ENCODE measurements at regions not wholly inside any gene's neighbourhood (a gene's known extent, or its start where the extent isn't known, plus 50 kb on each side); places are given as distances from the start of the nearest gene placed in this dataset.
"Not testable (repeated sequence)": the region's sequence is repeated elsewhere in the genome, so short reads cannot be mapped to it uniquely, and the experiment has no call there.

- DNase-seq (ENCODE audit: low spot score), result no peak
Measured at GRCh38 chr4:108458681-108459080, 161.7 kb upstream of the RPL34 start.

DNA sequence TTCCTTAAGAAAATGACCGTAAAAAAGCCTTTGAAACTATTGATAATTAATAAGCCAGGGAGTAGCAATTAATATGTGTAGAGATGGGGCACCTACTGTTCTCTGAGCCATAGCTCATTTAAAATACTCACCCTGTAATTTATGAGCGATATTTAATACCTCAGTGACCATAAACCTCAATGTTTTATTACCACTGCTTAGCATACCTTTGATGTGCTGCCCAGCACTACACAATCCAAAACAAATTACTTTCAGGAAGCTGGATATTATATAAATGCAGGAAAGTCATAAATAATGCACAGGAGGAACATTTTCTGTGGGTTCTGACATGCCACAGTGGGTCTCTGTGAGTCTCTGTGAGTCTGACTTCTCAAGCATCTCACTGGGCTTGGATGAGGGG, 166.1 kb upstream of the RPL34 start:
- peak; percentile 83 for DNase-seq (ENCODE audit: low spot score)

- no peak for DNase-seq (ENCODE audit: low spot score)
Measured at GRCh38 chr4:108453366-108453765, 167.0 kb upstream of the RPL34 start.

- DNase-seq (ENCODE audit: low spot score), result no peak
Measured at GRCh38 chr4:108450236-108450898, 170.0 kb upstream of the RPL34 start.

DNA sequence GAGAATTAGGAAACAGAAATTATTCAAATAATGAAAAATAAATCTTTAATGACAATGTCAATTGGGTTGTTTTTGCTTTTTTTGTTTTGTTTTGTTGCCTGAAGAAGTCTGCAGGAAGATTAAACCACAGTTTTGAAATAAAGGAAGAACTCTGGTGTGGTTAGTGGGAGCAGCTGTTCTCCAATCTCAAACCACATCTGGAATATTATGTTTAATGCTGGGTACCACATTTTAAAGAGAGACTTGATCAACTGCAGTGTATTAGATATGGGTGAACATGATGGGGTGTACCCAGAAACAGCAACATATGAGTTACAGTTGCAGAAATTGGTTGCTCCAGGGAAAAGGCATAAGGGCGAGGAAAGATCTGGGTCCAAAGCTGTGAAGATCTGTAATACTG, 171.2 kb upstream of the RPL34 start:
- DNase-seq (ENCODE audit: low spot score), result no peak

DNA sequence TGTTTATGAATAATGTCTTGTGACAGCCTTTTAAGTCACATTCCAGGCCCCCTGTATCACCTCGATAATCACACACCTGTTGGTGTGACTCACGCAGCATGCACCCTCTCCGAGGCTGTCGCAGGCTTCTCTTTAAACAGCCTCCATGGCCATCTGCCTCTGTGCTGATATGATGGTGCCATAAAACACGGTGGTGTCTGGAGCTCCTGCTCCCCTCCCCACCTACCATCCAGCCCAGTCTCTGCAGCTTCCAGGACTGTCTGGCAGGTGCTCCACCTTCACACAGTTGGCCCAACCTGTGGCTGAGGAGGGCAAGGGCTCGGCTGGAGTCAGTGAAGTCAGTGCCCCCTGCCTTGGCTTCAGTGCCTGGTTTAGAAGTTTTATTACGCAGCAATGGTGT, 173.8 kb upstream of the RPL34 start:
- peak; percentile 80 for DNase-seq (ENCODE audit: low spot score)

- no peak for DNase-seq (ENCODE audit: low spot score)
Measured at GRCh38 chr4:108445716-108446115, 174.7 kb upstream of the RPL34 start.

- DNase-seq (ENCODE audit: low spot score), result no peak
Measured at GRCh38 chr4:108443585-108443984, 176.8 kb upstream of the RPL34 start.

GRCh38 chr4:108433832-108434231, 186.5 kb upstream of the RPL34 start:
- peak; percentile 88 for DNase-seq (ENCODE audit: low spot score)

DNA sequence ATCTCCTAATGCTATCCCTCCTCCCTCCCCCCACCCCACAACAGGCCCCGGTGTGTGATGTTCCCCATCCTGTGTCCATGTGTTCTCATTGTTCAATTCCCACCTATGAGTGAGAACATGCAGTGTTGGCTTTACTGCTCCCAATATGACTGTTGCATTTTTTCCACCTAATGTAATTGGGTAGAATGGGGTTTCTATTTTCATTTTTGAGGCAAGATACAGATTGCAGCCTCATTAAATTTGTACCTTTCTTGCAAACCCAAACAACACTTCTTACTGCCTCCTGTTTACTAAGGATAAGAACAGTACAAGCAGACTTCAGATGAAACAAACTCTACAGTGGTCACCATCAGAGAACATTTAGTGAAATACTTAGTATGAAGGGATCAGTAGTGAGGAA, 187.0 kb upstream of the RPL34 start:
- not testable (repeated sequence) for DNase-seq (ENCODE audit: low spot score)

- DNase-seq (ENCODE audit: low spot score), result no peak
Measured at GRCh38 chr4:108432418-108432817, 188.0 kb upstream of the RPL34 start.

GRCh38 chr4:108431986-108432385, 188.4 kb upstream of the RPL34 start:
- DNase-seq (ENCODE audit: low spot score), result no peak

GRCh38 chr4:108430921-108431320, 189.5 kb upstream of the RPL34 start:
- no peak for DNase-seq (ENCODE audit: low spot score)

- no peak for DNase-seq (ENCODE audit: low spot score)
Measured at GRCh38 chr4:108429662-108430061, 190.7 kb upstream of the RPL34 start.

DNA sequence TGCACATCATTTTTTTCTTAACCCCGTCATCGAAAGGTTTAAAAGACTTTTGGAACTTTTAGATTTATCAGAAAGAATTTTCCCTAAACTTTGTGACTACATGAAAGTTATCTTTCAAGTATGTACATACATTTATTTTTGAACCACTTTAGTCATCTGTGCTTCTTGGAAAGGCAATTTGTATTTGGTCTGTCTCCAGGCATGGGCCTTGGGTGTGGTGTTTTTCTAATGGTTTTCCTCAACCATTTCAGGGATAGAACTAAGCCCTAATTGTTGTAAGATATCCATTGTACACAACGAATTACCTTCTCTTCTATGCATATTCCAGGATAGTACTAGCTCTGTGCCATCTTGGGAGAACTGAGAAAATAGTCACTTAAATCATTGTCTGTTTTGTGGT, 191.5 kb upstream of the RPL34 start:
- no peak for DNase-seq (ENCODE audit: low spot score)

GRCh38 chr4:108427946-108428485, 192.4 kb upstream of the RPL34 start:
- DNase-seq (ENCODE audit: low spot score), result no peak

- DNase-seq (ENCODE audit: low spot score), result no peak
Measured at GRCh38 chr4:108426493-108426892, 193.9 kb upstream of the RPL34 start.

GRCh38 chr4:108425988-108426387, 194.4 kb upstream of the RPL34 start:
- no peak for DNase-seq (ENCODE audit: low spot score)

GRCh38 chr4:108417923-108418322, 202.5 kb upstream of the RPL34 start:
- DNase-seq (ENCODE audit: low spot score), result no peak

DNA sequence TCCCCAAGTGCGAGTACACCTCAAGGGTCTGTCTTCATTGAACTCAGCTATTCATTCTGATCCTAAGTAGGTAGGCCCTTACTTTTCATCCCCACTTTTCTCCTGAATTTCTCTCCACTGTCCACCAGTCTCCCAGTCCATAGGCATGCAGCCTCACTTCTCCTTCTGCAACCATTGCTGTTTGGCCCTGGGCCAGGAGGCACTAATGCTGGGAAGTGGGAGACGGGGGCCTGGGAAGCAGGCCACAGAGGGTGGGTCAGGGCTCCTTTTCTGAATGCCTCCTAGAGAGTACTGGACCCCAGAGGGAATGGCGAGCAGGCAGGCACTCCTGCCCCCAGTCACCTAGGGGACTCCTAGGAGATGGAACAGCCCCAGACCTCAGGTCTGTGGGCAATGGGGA, 203.5 kb upstream of the RPL34 start:
- no peak for DNase-seq (ENCODE audit: low spot score)

- DNase-seq (ENCODE audit: low spot score), result no peak
Measured at GRCh38 chr4:108415389-108415788, 205.0 kb upstream of the RPL34 start.

- DNase-seq (ENCODE audit: low spot score), result no peak
Measured at GRCh38 chr4:108411836-108412235, 208.5 kb upstream of the RPL34 start.

GRCh38 chr4:108409691-108410090, 210.7 kb upstream of the RPL34 start:
- not testable (repeated sequence) for DNase-seq (ENCODE audit: low spot score)

DNA sequence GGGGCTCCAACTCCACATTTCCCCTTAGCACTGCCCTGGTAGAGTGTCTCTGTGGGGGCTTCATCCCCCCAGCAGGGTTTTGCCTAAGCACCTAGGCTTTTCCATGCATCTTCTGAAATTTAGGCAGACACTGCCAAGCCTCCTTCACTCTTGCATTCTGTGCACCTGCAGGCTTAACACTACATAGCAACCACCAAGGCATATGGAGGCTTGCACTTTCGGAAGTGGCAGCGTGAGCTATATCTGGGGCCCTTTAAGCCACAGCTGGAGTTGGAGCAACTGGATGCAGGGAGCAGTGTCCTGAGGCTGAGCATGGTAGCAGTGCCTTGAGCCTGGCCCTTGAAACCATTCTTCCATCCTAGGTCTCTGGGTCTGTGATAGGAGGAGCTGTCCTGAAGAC, 214.8 kb upstream of the RPL34 start:
- DNase-seq (ENCODE audit: low spot score), result no peak

Data from SW480 (cell line).